ENCODE measurements at regions not wholly inside any gene's neighbourhood (a gene's known extent, or its start where the extent isn't known, plus 50 kb on each side); places are given as distances from the start of the nearest gene placed in this dataset.

DNA sequence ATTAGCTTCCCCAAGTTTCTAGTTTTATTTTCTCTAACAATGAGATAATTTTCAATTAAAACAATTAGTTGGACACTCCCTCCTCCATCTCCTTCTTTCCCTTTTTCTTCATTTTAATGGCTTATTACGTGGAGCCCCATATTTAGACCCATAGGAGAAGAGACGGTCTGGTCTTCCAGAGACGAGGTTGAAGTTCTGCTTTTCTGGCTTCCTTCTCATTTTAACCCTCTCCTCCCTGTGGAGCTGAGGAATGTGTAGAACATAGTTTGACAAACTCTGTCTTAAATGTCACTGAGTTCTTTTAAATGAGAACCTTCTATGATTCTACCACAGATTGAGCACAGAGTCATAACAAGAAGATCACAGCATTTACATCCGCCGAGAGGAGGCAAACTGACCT lies 86.8 kb downstream of the EDNRB start:
- Histone ChIP-seq H3K9me3 (ENCODE audit: insufficient read depth, low read depth, low read length) (no peaks in the 10 kb centered on the region), H3K79me2 (ENCODE audit: insufficient read depth, low read length) (no peaks in the 10 kb centered on the region), H3K4me1 (ENCODE audit: insufficient read depth, low read length) (no peaks in the 10 kb centered on the region), H4K20me1 (ENCODE audit: insufficient read depth, low read length) (no peaks in the 10 kb centered on the region), H3K4me2 (ENCODE audit: low read length) (no peak overlapping the region), H3K27me3 (ENCODE audit: insufficient read depth, low read length) (no peaks in the 10 kb centered on the region), H3K27ac (ENCODE audit: low read depth, low read length) (no peak overlapping the region), H3K9ac (ENCODE audit: low read length) (no peak overlapping the region), H2AFZ (ENCODE audit: low read depth, low read length) (no peak overlapping the region), H3K36me3 (ENCODE audit: insufficient read depth, low read length) (no peaks in the 10 kb centered on the region), H3K4me3 (ENCODE audit: insufficient read depth, low read depth, low read length) (no peak overlapping the region)
- H3K36me3 Mint-ChIP-seq (ENCODE audit: low read depth, unreplicated experiment), result no peaks in the 10 kb centered on the region
- FAIRE-seq, result no peak
- no peak for DNase-seq (ENCODE audit: low read depth)
- H3K9me3 Mint-ChIP-seq (ENCODE audit: unreplicated experiment), result no peaks in the 10 kb centered on the region
- H3K27me3 Mint-ChIP-seq (ENCODE audit: low read depth, unreplicated experiment), result no peaks in the 10 kb centered on the region
- no peak overlapping the region for H3K27ac Mint-ChIP-seq (ENCODE audit: unreplicated experiment)
- no peak overlapping the region for H3K4me3 Mint-ChIP-seq (ENCODE audit: unreplicated experiment)
- no peak for TF ChIP-seq EZH2 (IDR thresholded peaks at IDR 0.05; ENCODE audit: insufficient read depth, low read length)
- TF ChIP-seq, protein P1, sequence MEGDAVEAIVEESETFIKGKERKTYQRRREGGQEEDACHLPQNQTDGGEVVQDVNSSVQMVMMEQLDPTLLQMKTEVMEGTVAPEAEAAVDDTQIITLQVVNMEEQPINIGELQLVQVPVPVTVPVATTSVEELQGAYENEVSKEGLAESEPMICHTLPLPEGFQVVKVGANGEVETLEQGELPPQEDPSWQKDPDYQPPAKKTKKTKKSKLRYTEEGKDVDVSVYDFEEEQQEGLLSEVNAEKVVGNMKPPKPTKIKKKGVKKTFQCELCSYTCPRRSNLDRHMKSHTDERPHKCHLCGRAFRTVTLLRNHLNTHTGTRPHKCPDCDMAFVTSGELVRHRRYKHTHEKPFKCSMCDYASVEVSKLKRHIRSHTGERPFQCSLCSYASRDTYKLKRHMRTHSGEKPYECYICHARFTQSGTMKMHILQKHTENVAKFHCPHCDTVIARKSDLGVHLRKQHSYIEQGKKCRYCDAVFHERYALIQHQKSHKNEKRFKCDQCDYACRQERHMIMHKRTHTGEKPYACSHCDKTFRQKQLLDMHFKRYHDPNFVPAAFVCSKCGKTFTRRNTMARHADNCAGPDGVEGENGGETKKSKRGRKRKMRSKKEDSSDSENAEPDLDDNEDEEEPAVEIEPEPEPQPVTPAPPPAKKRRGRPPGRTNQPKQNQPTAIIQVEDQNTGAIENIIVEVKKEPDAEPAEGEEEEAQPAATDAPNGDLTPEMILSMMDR (IDR thresholded peaks at IDR 0.05; ENCODE audit: insufficient read depth, low read depth, low read length), result no peak
- H3K4me1 Mint-ChIP-seq (ENCODE audit: low read depth, unreplicated experiment), result peaks cover 14% of the 10 kb centered on the region

DNA sequence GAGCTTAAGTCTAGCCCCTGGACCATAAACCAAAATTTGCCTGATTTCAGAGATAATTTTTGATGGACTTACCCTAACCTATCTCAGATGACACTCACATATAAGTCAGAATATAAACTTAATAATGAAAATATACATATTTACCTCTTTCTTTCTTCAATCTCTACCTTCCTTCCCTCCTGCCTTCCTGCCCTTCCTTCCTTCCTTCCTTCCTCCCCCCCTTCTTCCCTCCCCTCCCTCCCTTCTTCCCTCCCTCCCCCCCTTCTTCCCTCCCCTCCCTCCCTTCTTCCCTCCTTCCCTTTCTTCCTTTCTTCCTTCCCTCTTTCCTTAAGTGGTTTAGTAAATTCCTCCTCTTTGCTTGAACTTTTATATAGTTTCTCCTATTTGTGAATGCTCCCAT lies 88.7 kb downstream of the EDNRB start:
- TF ChIP-seq EZH2 (IDR thresholded peaks at IDR 0.05; ENCODE audit: insufficient read depth, low read length), result no peak
- TF ChIP-seq, protein P1 (IDR thresholded peaks at IDR 0.05; ENCODE audit: insufficient read depth, low read depth, low read length), result no peak
- H3K36me3 ChIP-seq (ENCODE audit: insufficient read depth, low read length), result no peaks in the 10 kb centered on the region
- peaks cover 3% of the 10 kb centered on the region for H3K9me3 Mint-ChIP-seq (ENCODE audit: unreplicated experiment)
- H3K4me3 Mint-ChIP-seq (ENCODE audit: unreplicated experiment), result no peak overlapping the region
- H3K4me2 ChIP-seq (ENCODE audit: low read length), result no peak overlapping the region
- H3K9ac ChIP-seq (ENCODE audit: low read length), result no peak overlapping the region
- H3K27me3 Mint-ChIP-seq (ENCODE audit: low read depth, unreplicated experiment), result no peaks in the 10 kb centered on the region
- H3K79me2 ChIP-seq (ENCODE audit: insufficient read depth, low read length), result no peaks in the 10 kb centered on the region
- H4K20me1 ChIP-seq (ENCODE audit: insufficient read depth, low read length), result no peaks in the 10 kb centered on the region
- DNase-seq (ENCODE audit: low read depth), result no peak
- no peaks in the 10 kb centered on the region for H3K9me3 ChIP-seq (ENCODE audit: insufficient read depth, low read depth, low read length)
- H3K27ac ChIP-seq (ENCODE audit: low read depth, low read length), result no peak overlapping the region
- H3K27ac Mint-ChIP-seq (ENCODE audit: unreplicated experiment), result no peak overlapping the region
- H3K4me3 ChIP-seq (ENCODE audit: insufficient read depth, low read depth, low read length), result no peak overlapping the region
- H2AFZ ChIP-seq (ENCODE audit: low read depth, low read length), result no peak overlapping the region
- peaks cover 14% of the 10 kb centered on the region for H3K4me1 Mint-ChIP-seq (ENCODE audit: low read depth, unreplicated experiment)
- no peaks in the 10 kb centered on the region for H3K36me3 Mint-ChIP-seq (ENCODE audit: low read depth, unreplicated experiment)
- H3K4me1 ChIP-seq (ENCODE audit: insufficient read depth, low read length), result no peaks in the 10 kb centered on the region
- FAIRE-seq, result no peak
- H3K27me3 ChIP-seq (ENCODE audit: insufficient read depth, low read length), result no peaks in the 10 kb centered on the region

DNA sequence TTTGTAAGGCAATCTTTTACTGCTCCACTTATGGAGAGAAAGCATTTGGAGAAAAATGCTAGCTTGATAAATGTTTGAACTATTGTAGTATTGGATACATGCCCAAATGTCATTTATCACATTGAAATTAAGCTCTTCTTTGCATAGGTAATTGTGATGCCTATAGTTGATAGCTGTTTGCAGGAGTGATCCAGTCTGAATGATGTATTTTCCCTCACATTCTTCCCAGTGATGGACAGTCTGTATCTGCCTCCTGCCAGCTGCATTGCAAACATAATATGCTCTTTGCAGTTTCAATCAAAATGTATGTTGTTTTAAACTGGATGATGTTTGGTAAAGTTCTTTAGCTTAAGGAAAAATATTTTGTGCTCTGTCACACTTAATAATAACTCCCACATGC lies 89.8 kb downstream of the EDNRB start:
- TF ChIP-seq EZH2 (IDR thresholded peaks at IDR 0.05; ENCODE audit: insufficient read depth, low read length), result no peak
- TF ChIP-seq, protein P1 (IDR thresholded peaks at IDR 0.05; ENCODE audit: insufficient read depth, low read depth, low read length), result no peak
- H3K27ac ChIP-seq (ENCODE audit: low read depth, low read length), result no peak overlapping the region
- Mint-ChIP-seq H3K4me3 (ENCODE audit: unreplicated experiment) (no peak overlapping the region), H3K27ac (ENCODE audit: unreplicated experiment) (no peak overlapping the region), H3K9me3 (ENCODE audit: unreplicated experiment) (peaks cover 3% of the 10 kb centered on the region), H3K36me3 (ENCODE audit: low read depth, unreplicated experiment) (no peaks in the 10 kb centered on the region), H3K4me1 (ENCODE audit: low read depth, unreplicated experiment) (peaks cover 9% of the 10 kb centered on the region), H3K27me3 (ENCODE audit: low read depth, unreplicated experiment) (no peaks in the 10 kb centered on the region)
- H3K4me1 ChIP-seq (ENCODE audit: insufficient read depth, low read length), result no peaks in the 10 kb centered on the region
- no peak overlapping the region for H3K4me2 ChIP-seq (ENCODE audit: low read length)
- DNase-seq (ENCODE audit: low read depth), result no peak
- no peaks in the 10 kb centered on the region for H3K27me3 ChIP-seq (ENCODE audit: insufficient read depth, low read length)
- FAIRE-seq, result no peak
- no peaks in the 10 kb centered on the region for H3K79me2 ChIP-seq (ENCODE audit: insufficient read depth, low read length)
- no peak overlapping the region for H3K4me3 ChIP-seq (ENCODE audit: insufficient read depth, low read depth, low read length)
- H3K9me3 ChIP-seq (ENCODE audit: insufficient read depth, low read depth, low read length), result no peaks in the 10 kb centered on the region
- H3K36me3 ChIP-seq (ENCODE audit: insufficient read depth, low read length), result no peaks in the 10 kb centered on the region
- no peak overlapping the region for H2AFZ ChIP-seq (ENCODE audit: low read depth, low read length)
- no peak overlapping the region for H3K9ac ChIP-seq (ENCODE audit: low read length)
- H4K20me1 ChIP-seq (ENCODE audit: insufficient read depth, low read length), result no peaks in the 10 kb centered on the region
